Fibroblast of skin of scalp (primary cell): ENCODE measurements at regions not wholly inside any gene's neighbourhood (a gene's known extent, or its start where the extent isn't known, plus 50 kb on each side); places are given as distances from the start of the nearest gene placed in this dataset.

ENCODE experiments used
- DNase-seq: peaks from one replicate; pipeline ENCODE4 v3.0.0-alpha.2; 2013

- peak; percentile 68 for DNase-seq
Measured at GRCh38 chr1:218527737-218528136, 182.6 kb downstream of the TGFB2 start.

- DNase-seq: peak; percentile 40
Measured at GRCh38 chr1:218529646-218530300, 184.6 kb downstream of the TGFB2 start.

GRCh38 chr1:218531936-218532335, 186.8 kb downstream of the TGFB2 start:
- no peak for DNase-seq

GRCh38 chr1:218536296-218536986, 191.3 kb downstream of the TGFB2 start:
- DNase-seq: no peak

GRCh38 chr1:218537122-218537913, 192.2 kb downstream of the TGFB2 start:
- DNase-seq: peak; percentile 61

- DNase-seq: no peak
Measured at GRCh38 chr1:218538341-218538740, 193.2 kb downstream of the TGFB2 start.

- peak; percentile 53 for DNase-seq
Measured at GRCh38 chr1:218546314-218546713, 201.2 kb downstream of the TGFB2 start.

- no peak for DNase-seq
Measured at GRCh38 chr1:218547957-218548730, 203.0 kb downstream of the TGFB2 start.

- DNase-seq: no peak
Measured at GRCh38 chr1:218548764-218549163, 203.6 kb downstream of the TGFB2 start.

- peak; percentile 75 for DNase-seq
Measured at GRCh38 chr1:218553197-218553596, 208.1 kb downstream of the TGFB2 start.

GRCh38 chr1:218556016-218556415, 210.9 kb downstream of the TGFB2 start:
- no peak for DNase-seq

- DNase-seq: peak; percentile 32
Measured at GRCh38 chr1:218557731-218558130, 212.6 kb downstream of the TGFB2 start.

- no peak for DNase-seq
Measured at GRCh38 chr1:218558271-218558810, 213.2 kb downstream of the TGFB2 start.

GRCh38 chr1:218565377-218565776, 220.2 kb downstream of the TGFB2 start:
- DNase-seq: no peak

GRCh38 chr1:218568962-218569550, 223.9 kb downstream of the TGFB2 start:
- no peak for DNase-seq

- no peak for DNase-seq
Measured at GRCh38 chr1:218570456-218570855, 225.3 kb downstream of the TGFB2 start.

GRCh38 chr1:218571491-218571890, 226.4 kb downstream of the TGFB2 start:
- no peak for DNase-seq

- no peak for DNase-seq
Measured at GRCh38 chr1:218572050-218572449, 226.9 kb downstream of the TGFB2 start.

GRCh38 chr1:218573925-218574324, 228.8 kb downstream of the TGFB2 start:
- no peak for DNase-seq

- no peak for DNase-seq
Measured at GRCh38 chr1:218575079-218575478, 229.9 kb downstream of the TGFB2 start.

GRCh38 chr1:218575856-218576255, 230.7 kb downstream of the TGFB2 start:
- no peak for DNase-seq

- DNase-seq: no peak
Measured at GRCh38 chr1:218582646-218583045, 237.5 kb downstream of the TGFB2 start.
